ENCODE measurements at regions not wholly inside any gene's neighbourhood (a gene's known extent, or its start where the extent isn't known, plus 50 kb on each side); places are given as distances from the start of the nearest gene placed in this dataset.
"Not testable (repeated sequence)": the region's sequence is repeated elsewhere in the genome, so short reads cannot be mapped to it uniquely, and the experiment has no call there.

- peak; percentile 24; the same call in 1 of the 2 replicates for TF ChIP-seq CTCF (CRISPR knock-in tag; IDR thresholded peaks at IDR 0.05)
- TF ChIP-seq ZBTB49 (CRISPR knock-in tag; IDR thresholded peaks at IDR 0.05; ENCODE audit: borderline replicate concordance); RXRA (CRISPR knock-in tag; IDR thresholded peaks at IDR 0.05); MXI1 (IDR thresholded peaks at IDR 0.05; ENCODE audit: borderline replicate concordance, low read depth, low read length); EZH2 (conservative IDR thresholded peaks at IDR 0.05; ENCODE audit: low read depth, low read length); ZBTB14 (CRISPR knock-in tag; IDR thresholded peaks at IDR 0.05); GTF3A (CRISPR knock-in tag; conservative IDR thresholded peaks at IDR 0.05); ZNF704 (CRISPR knock-in tag; IDR thresholded peaks at IDR 0.05; ENCODE audit: borderline replicate concordance); KDM3A (CRISPR knock-in tag; IDR thresholded peaks at IDR 0.05; ENCODE audit: low read depth); REST (IDR thresholded peaks at IDR 0.05; ENCODE audit: borderline replicate concordance in 1 of 2, low read depth in 1 of 2, low read length in 2 of 2): not testable (repeated sequence)
Observed at GRCh38 chr18:15028037-15028436, 280.1 kb downstream of the ANKRD30B start.
